ENCODE measurements at regions not wholly inside any gene's neighbourhood (a gene's known extent, or its start where the extent isn't known, plus 50 kb on each side); places are given as distances from the start of the nearest gene placed in this dataset.
"Not testable (repeated sequence)": the region's sequence is repeated elsewhere in the genome, so short reads cannot be mapped to it uniquely, and the experiment has no call there.

DNA sequence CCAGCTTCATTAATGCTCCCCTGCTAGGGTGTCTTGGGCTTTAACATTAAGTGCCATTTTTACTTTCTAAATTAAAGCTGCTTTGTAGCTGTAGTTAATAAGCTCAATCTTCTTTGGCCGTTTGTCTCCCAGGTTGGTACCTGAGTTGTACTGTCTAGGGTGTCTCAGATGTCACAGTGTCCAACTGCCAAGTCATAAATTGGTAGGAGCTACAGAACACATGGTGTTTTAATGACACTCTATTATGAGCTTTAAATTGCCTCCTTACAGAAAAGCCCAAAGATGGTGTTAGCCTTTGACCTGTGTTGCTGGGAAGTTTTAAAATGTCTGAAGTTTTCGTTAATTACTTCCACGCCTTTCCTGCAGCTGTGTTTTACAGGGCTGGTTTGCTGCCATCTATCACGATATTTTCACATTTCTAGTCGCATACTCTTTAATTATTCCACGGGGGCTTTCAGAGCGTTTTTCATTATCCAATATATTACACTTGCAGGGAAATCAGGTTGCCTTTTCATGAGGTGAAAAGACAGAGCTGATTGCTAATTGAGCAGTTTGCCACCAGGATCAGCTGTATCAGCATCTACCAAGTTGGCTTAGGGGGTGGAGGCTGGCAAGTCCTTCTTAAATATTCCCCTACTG lies 247.8 kb upstream of the PLPP4 start:
- no peak for DNase-seq

DNA sequence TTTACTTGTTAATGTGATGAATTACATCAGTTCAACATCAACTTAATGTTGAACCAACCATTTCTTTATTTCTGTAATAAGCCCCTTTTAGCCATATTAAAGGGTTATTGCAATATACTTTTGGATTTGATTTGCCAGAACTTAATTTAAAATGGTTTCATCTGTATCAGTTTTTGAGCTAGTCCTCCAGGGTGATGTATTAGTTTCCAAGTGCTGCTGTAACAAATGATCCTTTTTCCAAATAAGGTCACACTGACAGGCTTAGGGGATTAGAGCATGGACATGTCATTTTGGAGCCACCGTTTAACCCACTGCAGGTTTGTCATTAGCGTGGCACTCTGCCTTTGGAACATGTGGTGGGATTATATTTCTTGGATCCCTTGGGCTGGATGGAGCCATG lies 244.8 kb upstream of the PLPP4 start:
- DNase-seq, result no peak

DNA sequence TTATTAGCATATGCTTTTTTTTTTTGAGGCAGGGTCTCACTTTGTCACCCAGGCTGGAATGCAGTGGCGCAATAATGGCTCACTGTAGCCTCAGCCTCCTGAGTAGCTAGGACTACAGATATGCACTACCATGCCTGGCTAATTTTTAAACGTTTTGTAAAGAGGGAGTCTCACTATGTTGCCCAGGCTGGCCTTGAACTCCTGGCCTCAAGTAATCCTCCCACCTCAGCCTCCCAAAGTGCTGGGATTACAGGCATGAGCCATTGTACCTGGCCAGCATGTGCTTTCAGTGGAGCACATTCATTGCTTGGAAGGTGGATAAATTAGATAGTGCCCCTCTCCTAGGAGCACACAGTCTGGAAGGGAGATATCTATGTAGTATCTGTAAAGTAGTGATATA lies 243.7 kb upstream of the PLPP4 start:
- not testable (repeated sequence) for DNase-seq

DNA sequence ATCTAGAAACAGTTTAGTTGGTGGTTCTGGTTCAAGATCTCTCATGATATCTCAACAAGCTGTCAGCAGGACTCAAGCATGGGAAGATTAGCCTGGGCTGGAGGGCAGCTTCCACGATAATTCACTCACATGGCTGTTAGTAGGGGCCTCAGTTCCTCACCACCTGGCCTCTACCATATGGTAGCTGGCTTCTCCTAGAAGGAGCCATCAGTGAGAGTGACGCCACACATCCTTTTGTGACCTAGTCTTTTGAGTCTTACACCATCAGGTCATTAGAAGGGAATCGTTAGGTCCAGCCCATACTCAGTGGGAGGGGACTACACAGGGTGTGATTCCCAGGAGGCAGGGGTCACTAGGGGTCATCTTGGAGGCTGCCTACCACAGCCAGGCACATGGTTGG lies 239.3 kb upstream of the PLPP4 start:
- DNase-seq, result no peak

DNA sequence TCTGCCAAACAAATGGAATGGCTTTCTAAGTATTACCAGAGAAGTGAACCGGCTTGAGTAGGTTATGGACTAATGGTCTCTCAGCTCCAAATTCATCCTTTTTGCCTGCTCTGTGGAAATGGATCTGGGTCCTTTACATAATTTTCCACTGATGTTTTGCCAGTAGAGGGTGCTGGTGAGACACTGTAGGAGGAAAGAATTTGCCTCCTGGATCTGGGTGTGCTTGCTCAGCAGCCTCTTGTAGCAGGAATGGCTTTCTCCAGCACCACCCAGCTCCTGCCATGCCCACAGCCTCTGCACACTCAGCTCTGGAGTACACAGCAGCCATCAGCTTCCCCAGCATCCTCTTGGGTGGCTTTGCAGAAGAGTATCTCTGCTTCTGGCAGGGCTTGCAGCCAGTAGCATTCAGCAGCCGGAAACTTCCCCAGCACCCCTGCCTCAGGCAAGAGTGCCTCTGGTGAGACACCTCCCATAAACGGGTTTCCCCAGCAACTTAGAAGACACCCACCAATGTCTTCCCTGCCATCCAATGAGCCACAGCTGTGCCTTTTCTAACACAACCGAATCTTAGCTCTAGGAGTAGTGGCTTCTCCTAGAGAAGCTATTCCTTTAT lies 235.0 kb upstream of the PLPP4 start:
- DNase-seq, result peak; percentile 31

DNA sequence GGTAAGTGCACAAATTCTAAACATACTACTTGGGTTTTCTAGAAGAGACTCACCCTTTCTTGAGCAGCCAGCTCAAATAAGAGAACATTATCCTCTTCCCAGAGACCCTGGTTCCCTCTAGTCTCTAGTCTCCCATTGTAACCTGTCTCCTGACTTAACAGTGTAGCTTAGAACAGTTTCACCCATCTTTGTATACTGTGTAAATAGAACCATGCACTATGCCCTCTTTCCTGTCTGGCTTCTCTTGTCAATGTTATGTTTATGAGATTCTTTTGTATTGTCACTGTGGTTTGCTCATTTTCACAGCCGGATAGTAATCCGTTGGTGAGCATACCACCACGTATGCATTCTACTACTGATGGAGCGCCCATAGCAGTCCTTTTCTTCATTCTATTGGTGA lies 227.4 kb upstream of the PLPP4 start:
- DNase-seq, result no peak

DNA sequence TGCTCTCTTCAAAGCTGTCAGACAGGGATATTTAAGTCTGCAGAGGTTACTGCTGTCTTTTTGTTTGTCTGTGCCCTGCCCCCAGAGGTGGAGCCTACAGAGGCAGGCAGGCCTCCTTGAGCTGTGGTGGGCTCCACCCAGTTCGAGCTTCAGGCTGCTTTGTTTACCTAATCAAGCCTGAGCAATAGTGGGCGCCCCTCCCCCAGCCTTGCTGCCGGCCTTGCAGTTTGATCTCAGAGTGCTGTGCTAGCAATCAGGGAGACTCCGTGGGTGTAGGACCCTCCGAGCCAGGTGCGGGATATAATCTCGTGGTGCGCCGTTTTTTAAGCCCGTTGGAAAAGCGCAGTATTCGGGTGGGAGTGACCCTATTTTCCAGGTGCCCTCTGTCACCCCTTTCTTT lies 217.3 kb upstream of the PLPP4 start:
- DNase-seq, result not testable (repeated sequence)

DNA sequence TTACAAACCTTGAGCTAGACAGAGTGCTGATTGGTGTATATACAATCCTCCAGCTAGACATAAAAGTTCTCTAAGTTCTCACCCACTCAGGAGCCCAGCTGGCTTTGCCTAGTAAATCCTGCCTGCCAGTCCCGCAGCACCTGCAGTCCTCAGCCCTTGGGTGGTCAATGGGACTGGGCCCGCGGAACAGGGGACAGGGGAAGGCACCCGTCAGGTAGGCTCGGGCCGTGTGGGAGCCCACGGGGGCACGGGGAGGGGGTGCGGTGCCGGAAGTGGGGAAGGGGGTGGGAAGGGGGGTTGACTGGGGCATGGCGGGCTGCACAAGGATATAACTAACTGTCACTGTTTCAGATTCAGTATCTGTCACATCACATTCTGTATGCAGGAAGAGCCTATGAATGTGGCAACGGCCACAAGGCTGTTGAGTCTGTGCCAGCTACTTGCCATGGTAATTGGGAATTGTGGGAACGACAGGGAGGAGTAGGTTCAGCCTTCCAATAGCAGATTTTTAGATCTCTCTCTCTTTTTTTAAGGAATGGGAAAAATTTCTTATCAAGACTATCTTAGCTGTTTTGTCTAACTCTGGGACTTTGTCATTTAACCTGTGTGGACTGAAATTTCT lies 205.1 kb upstream of the PLPP4 start:
- DNase-seq, result no peak

DNA sequence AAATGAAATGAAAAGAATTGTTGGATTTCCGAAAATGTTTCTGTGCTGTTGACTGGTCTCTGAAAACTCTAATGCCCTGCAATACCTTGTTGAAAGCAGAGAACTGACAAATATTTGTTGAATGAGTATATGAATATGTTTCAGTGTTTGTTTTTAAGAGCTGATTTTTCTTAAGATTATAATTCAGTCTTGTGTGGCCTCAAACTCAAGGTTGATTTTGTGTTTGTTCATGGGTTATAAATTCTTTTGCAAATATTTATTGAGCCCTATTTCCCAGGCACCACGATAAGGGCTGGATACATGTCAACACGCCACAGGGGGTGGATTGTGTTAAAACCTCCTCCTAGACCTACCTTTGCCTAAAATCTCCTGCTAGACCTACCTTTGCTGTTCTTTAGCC lies 203.9 kb upstream of the PLPP4 start:
- no peak for DNase-seq

DNA sequence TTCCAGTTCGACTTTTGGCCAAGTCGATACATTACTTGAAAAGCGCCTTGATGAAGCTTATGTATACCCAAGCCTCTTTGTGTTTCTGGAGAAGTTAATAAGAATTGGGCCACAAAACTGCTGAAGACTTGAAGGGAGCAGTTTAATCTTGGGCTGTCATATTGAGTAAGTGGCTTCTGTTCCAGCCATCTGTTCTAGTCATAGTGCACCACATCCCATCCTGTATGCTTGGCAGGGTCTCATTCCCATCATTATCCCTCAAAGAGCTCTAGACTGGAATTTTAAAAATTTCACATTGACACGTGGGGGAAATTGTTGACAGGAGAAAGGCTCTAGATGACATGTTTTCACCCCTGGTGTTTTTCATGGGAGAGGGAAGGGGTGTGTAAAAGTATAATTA lies 196.6 kb upstream of the PLPP4 start:
- no peak for DNase-seq

DNA sequence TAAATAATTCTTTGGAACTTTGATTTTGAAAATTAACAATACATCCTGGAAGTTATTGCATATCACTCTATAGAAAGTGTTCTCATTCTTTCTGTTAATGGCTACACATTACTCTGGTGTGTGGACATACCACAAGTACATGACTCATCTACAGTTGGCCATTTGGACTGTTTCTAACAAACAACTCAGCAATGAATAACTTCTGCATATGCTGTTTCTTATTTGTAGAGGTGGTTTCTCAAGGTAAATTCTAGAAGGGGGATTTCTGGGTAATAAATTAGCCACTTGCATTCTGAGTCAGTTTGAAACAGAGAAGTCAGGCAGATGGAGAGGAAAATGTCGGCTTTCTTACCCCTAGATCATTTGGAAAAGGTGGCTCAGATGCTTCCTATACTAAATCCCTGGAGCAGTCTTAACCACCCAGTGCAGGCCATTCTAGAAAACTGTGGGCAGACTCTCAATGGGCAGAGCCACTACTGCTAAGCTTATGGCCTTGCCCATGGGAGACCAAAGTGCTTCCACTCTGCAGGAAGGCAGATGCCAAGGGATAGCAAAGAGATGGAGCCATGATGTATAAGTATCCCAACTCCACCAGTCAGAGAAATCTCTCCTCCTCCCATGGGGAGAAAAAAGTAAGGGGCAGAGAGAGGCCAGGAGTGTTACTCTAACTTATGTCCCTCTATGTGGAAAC lies 194.0 kb upstream of the PLPP4 start:
- no peak for DNase-seq

DNA sequence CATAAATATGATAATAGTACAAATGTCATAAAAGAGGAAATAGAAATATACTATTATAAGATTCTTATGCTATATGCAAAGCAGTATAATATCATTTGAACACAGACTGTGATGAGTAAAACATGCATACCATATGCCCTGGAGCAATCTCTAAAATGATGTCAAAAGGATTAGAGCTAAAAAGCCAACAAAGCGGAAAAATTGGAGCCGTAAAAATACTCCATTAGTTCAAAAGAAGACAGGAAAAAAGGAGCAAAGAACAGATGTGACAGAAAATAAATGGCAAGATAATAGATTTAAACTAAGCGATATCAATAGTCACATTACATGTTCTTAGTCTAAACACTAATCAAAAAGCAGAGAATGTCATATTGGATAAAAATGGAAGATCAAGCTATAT lies 191.0 kb upstream of the PLPP4 start:
- DNase-seq, result no peak

DNA sequence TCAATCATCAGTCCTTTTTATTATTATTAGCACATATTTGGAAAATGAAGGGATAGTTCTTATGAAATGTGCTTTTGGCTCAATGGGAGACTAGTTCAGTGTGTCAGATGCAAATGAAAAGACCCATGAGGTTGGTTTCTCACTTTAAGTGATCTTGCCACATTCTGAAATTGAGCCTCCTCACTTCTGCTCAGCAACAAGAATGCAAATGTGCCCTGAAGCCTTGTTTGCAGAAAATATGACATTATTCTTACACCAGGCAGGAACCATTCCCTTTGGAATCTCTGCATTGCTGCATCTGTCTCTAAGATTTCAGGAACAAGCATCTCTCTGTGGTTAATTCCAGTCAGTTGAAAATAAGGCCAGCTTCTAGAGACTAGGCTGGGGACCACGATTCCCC lies 186.1 kb upstream of the PLPP4 start:
- DNase-seq, result no peak

DNA sequence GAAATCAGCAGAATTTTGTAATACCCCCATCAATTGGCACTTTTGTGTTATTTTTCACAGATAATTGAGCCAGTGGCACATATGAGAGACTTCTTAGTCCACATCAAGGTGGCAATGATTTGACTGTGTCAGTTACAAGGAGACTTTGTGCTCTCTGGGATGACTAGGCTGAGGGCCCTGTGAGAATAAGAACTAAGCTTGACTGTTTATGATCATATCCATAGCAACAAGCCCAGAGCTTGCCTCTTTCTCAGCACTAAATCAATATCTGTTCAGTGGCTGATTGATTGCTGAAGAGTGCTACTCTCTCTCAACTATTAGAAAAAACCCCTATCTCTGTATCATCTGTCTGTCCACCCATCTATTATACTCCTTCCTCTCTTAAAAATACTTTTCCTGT lies 185.3 kb upstream of the PLPP4 start:
- no peak for DNase-seq

DNA sequence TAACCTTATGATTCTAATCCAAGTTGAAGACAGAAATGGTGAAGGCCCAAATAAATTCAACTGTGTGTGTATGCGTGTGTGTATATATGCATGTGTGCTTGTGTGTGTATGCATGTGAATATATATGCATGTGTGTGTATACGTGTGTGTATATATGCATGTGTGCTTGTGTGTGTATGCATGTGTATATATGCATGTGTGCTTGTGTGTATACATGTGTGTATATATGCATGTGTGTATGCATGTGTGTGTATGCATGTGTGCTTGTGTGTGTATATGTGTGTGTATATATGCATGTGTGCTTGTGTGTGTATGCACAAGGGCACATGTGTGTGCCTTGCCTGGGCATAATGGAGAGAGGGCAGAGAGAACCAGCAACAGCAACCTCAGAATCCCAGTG lies 184.7 kb upstream of the PLPP4 start:
- DNase-seq, result no peak

DNA sequence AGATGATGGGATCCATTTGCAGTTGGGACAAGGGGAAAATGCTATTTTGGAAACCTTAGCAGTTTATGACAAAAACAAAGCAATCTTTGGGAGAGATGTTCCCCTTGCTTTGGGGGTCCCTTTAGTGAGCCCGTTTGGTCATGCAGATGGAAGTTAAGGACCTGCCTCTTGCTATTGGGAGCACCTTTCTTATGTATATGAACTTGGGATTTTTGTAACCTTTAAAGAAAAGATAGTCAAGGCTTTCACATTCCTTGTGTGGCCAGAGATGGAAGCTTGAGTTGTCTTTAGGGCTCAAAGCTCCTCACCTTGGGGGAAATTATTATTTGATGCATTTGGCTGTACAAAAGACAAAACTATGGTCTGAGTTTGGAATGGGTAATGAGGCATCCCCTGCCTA lies 179.0 kb upstream of the PLPP4 start:
- no peak for DNase-seq

DNA sequence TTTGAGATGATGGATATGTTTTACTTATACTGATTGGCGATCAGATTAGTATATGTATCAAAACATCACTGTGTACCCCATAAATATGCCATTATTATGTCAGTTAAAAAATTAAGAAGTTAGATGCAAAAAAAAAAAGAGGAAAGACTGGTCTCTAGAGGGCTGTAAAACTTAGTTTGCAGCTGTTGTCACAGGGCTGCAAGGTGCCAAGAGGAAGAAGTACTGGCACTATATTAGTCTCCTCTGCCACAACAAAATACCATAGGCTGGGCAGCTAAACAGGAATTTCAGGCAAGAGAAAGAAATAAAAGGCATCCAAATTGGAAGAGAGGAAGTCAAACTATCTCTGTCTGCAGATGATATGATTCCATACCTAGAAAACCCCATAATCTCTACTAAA lies 177.8 kb upstream of the PLPP4 start:
- DNase-seq, result no peak

DNA sequence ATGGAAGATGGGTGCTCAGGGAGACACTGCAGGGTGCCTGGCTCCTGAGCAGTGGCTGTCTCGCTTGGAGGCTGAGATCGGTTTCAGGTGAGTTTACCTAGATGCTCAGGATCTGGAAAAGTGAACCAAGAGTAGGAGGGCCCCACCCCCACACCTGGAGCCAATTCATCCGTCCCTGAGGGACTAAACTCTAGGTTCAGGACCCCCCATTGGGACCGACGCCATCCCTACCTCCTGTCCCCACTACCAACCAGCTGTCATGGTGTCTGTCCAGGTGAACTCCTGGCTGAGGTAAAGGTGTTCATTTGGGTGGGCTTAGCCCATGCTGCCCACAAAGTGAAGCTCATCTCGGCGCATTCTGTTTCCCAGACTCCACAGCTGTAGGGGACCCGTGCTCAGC lies 174.6 kb upstream of the PLPP4 start:
- DNase-seq, result no peak

DNA sequence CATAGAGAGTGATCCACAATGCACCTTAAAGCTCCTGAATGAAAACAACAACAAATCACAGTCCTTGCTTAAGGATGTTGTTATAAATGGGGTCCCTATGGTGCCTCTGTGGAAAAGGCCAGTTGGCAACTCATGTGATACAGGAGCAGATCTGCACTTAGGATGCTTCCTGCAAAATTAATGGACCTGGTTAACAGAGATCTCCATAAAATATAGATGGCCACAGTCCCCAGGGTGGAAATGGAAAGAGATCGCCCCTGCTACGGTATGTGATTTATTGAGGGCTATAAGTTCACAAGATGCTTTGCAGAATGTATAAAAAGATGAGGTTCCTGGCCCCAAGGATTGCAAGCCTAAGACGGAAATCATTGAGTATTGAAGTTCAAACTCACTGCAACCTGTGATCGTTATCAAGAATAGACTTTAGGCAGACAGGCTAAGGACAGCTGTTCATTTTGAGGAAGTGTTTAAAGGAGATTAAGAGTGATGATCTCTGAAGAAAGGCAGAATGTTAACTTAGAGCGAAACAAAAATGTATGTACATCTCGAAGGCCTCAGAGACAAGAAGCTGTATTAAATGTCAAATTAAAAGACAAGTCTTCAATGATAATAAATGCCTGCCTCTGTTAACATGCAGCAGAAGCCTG lies 174.1 kb upstream of the PLPP4 start:
- no peak for DNase-seq

DNA sequence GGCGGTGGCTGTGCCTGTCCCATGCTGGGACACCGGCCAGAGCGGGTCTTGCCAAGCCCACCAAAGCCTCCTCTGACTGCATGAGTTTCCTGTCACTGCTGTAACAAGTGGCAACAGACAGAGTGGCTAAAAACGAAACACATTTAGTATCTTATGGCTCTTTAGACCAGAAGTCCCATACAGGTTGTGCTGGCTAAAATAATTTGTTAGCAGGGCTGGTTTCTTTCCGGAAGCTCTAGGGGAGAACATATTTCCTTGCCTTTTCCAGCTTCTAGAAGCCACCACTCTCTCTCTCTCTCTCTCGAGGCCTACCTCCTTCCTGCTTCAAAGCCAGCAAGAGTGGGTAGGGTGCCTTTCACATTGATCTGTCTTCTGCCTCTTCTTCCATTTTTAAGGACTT lies 171.6 kb upstream of the PLPP4 start:
- no peak for DNase-seq

DNA sequence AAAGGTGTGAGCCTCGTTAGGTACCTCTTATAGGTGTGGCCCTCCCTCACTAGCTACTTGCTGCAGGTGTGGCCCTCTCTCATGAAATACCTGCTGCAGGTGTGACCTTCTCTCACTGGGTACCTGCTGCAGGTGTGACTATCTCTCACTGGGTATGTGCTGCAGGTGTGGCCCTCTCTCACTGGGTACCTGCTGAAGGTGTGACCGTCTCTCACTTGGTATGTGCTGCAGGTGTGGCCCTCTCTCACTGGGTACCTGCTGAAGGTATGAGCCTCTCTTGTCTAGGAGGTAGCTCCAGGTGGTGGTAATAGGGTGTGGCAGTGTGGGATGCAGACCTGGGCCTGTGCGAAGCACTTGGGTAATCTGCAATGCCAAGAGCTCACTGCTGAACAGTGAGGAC lies 170.7 kb upstream of the PLPP4 start:
- DNase-seq, result no peak

DNA sequence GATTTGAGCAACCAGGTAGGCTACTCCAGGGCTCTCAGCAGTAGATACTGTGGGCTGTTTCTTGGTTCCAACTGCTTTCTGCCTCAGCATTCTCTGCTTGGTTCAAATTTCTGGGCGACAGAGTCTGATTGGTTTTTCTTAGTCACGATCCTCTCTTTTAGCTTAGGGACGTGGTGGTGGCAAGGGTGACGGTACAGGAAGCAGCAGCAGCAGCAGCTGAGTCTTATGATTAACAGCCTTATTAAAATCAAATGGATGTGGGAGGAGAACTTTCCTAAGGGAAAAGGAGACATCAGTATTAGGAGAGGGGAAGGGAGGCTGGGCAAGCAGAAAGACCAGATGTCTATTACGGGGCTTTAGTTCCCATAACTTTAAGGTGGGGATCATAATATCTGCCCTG lies 156.5 kb upstream of the PLPP4 start:
- DNase-seq, result no peak

DNA sequence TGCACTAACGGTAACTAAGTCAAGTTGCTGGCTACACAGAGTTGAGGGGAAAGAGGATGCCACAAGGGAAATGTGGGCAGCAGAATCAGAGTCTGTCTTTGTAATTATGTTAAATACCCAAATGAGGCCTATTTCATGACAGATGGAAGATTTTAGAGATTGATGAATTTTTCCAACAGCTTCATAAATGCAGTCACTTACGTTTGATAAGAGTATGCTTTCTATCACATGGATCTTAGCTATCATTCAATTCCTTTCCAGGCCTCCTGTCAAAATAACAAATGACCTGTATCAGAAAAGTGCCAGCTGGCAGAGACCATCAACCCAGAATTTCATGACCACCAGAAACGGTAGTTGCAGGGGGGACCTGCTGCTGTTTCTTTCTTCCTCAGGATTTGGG lies 148.4 kb upstream of the PLPP4 start:
- no peak for DNase-seq

DNA sequence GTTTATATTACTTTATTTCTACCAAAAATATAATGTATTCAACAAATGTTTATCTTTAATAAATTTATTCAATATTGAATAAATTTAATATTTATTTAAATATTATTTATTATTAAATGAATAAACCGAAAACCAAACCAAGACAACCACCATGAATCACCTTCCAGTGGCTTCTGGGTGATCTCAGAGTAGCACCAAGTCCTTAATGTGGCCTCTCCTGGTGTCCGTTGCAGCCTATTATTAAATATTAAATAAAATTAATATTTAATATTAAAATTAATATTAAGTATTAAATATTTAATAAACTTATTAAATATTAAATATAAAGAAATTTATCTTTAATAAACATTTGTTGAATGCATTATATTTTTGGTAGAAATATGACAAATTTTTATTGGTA lies 143.3 kb upstream of the PLPP4 start:
- DNase-seq, result no peak
